Mesenteric fat pad (tissue), 1 donor: ENCODE measurements at regions not wholly inside any gene's neighbourhood (a gene's known extent, or its start where the extent isn't known, plus 50 kb on each side); places are given as distances from the start of the nearest gene placed in this dataset.

Source experiments
- DNase-seq: peaks from one replicate; pipeline ENCODE4 v3.0.0-alpha.2; 2020; ENCODE audit warnings: low spot score
- donor health status: DM: yes; HTN: yes; CAD: no.

DNA sequence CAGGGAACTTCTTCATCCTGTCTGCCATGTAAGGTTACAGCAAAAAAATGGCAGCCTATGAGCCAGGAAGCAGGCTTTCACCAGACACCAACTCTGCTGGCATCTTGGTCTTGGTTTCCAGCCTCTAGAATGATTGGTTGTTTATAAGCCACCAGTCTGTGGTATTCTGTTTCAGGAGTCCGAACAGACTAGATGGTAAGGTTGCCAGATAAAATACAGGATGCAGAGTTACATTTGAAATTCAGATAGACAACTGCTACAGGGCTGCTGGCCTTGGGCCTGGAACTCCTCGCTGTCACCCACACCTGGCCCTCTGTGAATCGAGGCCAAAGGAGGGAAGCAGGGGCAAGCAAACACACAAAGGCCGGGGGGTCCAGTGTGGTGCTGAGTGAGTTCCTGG is 478.8 kb upstream of the CCL2 start:
- DNase-seq = no peak

DNA sequence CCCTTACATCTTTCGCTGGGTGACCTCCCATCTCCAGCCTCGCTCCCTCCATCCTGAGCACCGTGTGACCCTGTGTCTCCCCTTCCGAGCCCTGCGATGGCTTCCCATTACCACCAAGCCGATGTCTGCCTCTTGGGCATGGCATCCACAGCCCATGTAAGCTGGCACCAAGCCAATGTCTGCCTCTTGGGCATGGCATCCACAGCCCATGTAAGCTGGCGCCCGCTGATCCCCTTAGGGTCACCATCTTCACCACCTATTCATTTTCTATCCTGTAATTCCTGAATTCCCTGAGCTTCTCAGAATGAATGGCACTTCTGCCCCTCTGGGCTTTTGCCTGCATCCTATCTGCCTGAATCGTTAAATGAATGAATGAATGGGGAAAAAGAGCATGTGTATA is 478.2 kb upstream of the CCL2 start:
- no peak for DNase-seq

DNA sequence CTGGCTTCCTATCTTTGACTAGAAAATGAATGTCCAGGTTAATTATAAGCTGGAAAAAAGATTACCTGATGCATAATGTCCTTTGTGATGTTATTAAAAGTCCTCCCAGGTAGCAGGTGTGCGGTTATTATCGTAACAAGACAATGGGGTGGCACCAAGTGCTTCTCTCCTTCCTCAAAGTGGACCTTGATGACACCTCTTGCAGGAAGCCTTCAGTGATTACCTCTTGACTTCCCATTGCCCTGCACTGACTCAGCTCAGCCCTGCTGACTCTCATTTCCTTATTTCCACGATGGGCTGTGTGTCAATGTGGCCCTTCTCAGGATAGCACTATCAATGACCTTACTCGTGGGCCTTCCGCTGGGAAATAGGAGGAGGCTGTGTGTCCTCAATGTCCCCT is 477.4 kb upstream of the CCL2 start:
- no peak for DNase-seq

DNA sequence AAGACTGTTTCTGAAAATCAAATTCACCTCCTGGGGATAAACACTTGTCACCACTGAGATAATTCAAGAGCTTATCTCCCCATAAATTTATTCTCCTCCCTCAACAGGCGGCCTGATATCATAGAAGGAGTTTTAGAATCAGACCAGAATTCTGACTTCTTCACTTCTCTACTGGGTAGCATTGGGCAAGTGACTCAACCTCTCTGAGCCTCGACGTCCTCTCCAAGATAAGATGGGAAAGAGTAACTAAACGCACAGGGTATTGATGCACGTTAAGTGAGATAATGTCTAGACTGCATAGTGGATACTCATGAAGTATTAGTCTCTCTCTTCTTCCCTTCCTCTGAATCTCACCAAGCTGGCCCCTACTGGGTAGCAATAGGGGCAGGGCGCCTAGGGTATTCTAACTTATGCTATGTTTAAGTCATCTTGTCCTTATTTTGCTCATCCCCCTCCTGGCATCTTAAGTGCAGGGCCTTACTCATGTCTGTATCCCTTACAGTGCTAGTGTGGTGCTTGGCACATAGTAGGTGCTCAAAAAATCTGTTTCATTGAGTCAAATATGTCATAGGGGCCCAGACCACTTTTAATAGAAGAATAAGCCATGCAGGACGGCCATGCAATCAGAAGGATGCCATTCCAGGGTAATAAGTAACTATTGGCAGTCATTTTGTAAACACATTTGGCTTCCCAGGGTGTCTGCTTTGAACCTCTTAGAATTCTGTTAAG is 476.4 kb upstream of the CCL2 start:
- no peak for DNase-seq

DNA sequence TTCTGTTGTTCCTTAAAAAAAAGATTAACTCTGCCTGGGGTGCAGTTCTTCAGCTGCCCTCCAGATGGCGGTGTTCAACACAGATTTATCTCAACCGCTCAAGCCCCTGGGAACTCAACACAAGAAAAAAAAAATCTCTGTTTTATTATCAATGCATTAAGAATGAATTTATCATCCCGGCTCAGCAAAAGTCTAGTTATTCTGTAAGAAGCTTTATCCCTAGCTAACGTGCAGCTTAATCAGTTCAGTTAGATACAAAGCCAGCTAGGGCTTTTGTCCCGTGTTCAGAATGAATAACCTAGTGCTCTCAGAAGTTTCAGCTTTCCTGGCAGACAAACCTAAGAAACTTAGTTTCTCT is 475.9 kb upstream of the CCL2 start:
- DNase-seq = no peak

DNA sequence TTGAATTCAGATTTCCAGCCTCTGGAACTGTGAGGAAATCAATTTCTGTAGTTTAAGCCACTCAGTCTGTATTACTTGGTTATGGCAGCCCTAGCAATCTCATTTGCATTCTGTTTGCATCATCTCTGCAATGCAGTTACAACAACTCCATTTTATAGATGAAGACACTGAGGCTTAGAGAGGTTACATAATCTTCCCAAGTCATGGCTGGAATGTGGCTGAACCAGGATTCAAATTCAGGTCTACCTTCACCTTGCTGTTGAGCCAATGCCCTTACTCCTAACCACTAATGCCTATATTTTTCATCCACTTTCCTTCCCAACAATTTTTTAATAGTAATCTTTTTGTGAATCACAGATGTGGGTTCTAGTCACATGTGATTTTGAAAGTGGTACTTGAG is 469.8 kb upstream of the CCL2 start:
- no peak for DNase-seq

DNA sequence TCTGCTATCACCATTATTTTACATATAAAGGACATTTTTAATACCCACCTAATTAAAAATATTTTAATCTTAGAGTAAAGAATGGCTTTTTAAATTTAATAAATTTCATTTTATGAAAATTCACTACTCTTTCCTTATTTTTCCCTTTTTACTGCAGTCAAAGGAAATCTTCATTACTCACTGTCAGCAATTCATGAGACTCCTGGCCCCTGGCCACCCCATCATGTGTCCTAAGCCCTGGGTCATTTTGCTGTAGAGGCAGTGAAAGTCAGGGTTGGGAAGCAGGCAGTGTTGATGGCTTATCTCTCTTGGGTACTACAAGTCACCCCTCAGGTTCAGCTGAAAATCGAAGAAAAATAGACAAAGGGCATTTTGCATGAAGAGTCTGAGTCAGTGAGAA is 468.6 kb upstream of the CCL2 start:
- no peak for DNase-seq

DNA sequence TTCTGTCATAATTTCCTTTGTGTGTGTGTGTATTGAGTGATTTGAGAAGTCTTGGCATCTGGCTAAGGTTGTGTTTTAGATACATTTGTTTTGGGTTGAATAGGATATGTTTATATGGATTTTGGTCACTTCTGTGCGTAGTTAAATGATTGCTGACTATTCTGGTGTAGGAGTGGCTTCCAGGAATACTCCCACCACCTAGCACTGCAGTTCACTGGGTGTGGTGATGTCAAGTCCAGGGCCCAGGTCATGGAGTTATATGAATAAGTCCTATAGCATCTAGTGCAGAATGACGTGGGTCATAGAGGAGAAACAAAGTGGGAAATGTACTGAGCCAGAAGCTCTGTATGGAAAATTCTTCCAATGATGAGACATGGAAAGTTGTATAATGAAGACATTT is 465.4 kb upstream of the CCL2 start:
- no peak for DNase-seq

DNA sequence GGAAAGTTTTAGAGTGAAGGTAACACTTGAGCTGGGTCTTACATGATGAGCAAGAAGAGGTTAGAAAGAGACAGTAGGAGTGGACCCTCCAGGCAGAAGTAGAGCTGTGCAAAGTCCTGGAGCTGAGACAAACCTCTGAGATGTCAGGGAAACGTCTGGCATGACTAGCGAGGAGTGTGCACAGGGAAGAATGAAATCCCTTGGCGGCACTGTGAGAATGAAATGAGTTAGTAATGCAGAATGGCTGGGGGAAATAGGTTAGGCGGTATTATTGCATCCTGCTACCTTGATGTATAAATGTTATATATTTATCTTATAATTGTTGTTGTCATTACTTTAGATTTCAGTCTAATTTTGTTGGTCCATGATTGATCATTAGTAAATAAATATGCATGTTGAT is 457.9 kb upstream of the CCL2 start:
- no peak for DNase-seq

DNA sequence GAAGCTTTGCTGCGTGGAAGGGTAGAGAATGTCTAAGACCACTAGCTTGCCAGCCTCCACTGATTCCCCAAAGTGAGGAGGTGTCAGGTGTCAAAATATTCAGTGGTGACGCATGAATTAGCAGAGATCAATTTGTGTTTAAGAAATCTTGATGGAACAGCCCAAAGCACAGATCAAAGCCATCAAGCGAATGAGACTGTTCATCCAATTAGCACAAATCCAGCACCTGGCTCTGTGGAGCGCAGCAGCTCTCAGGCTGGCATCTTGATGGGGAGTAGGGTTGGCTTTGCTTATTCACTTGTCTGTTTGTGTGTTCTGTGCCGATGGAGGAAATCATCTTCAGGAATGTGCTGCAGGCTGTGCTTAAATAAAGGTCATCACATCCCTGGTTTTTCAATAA is 456.8 kb upstream of the CCL2 start:
- no peak for DNase-seq

DNA sequence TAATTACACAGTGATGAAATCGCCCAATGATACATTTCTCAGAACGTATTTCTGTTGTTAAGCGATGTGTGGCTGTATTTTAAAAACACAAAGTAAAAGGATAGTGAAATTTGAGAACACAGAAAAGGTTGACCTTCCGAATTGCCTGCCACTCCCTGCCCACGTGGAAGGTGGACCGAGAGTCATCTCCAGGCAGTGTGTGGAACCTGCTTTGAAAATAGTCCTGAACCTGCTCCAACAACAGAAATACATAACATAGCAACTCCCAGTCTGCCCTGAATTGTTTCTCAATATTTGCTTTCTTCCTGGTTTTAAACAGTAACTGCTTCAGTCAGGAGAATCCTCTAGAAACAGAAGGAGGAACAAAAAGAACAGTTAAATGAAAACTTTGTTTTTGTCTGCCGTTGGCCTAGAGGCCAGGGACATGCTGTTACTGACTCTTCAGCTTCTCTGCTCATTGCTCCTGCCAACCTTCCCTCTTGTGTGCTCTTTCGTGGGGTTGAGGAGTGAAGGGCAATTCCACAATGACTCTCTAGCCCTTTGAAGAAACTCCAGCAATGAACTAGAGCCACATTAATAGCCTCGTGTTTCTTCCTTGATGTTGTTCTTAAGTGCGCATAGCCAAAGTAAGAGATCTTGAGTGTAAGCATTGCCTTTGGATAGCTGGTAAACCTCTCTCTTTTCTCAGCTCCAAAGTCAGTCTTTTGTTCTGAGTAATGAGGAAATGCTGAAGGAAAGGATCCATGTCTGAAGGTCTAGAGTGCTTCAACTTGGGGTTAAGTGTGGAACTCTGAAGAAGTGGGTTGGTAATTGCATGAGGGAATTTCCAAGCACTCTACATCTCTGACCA is 452.5 kb upstream of the CCL2 start:
- DNase-seq = no peak

DNA sequence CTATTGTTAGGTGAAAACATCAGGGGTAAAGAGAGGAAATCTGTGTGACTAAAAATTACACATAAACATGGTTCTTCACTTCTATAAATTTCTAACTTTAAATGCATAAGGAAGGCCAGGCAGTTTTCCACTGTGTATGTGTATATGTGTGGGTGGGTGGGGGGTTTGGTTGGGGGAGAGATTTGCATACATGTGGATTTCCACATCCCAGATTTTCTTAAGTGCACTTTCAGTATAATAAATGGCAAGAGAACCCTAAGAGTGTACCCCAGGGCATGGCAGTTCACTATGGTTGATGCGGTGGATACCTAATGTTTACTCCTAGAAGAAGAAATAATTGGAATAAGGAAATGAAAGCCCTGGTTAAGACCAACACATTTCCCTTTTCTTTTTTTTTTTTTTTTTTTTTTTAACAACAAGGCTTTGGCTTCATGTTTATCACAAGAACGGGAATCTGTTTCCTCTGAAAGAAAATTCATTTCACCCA is 451.8 kb upstream of the CCL2 start:
- no peak for DNase-seq

DNA sequence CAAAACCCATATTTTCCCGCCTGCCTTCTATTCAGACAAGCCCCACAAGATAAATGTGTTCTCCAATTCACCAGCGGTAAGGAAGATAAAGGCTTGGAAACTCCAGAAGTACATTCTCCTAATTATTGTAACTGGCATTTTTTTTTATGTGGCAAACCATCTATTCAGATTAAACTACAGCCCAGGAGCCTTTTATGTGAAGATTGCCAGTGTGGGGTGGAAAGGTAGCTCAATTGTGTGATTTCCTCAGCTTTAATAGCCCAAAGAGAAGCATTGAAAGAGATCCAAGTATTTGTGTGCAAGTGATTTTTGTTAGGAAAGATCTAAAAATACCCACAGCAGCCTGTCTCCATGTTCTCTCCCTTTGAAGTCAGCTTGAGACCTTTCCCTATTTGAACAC is 451.4 kb upstream of the CCL2 start:
- no peak for DNase-seq

DNA sequence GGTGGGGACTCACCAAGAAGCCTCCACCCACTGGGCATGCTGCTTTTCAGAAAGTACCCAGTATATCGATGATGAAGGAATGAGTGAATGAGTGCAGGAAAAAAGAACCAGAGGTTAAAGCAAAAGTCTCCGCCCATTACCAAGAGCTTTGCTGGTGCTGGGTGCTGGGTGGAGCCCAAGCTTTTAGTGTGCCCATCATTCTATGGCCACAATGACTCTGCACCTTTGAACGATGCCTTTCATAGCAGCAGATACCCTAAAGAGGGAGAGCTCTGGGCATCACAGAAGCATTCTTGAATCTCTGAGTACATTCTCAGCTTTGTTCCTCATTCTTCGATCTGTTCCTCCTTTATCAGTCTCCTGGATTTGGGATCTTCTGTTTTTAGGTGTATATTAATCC is 450.7 kb upstream of the CCL2 start:
- DNase-seq = no peak

DNA sequence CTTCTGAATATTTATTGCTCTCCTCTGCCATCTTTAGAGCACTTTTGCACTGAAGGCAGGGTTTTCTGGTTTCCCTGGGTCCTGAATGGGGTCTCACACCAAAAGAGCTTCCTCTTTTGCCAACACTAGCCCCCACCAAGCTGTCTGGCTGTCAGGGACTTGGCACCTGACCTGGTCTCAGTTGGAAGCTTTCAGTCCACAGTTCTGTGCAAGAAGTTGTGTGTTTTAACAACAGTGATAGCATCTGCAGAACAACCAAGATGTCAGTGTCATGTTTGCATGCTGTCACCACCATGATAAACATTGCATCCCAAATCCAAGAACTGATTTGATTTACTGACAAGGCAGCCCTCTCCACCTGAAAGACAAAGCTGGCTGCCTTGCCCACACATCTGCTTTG is 448.5 kb upstream of the CCL2 start:
- no peak for DNase-seq

DNA sequence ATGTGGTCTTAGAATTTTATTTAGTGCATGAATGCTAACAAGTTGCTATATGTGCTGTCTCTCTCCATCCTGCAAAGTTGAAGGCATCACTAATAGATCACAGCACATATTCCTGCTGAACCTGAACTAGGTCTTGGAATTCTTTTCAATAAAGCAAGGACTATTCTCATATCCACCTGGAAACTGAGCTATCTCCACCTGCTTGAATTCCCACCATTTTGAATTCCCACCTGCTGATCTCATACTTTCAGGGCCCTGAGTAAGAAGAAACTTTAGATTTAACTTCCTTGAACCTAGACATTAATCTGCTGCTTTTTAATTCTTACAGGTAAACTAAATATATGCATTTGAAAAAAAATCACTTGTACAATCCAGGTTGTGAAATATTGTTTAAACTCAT is 445.3 kb upstream of the CCL2 start:
- no peak for DNase-seq

DNA sequence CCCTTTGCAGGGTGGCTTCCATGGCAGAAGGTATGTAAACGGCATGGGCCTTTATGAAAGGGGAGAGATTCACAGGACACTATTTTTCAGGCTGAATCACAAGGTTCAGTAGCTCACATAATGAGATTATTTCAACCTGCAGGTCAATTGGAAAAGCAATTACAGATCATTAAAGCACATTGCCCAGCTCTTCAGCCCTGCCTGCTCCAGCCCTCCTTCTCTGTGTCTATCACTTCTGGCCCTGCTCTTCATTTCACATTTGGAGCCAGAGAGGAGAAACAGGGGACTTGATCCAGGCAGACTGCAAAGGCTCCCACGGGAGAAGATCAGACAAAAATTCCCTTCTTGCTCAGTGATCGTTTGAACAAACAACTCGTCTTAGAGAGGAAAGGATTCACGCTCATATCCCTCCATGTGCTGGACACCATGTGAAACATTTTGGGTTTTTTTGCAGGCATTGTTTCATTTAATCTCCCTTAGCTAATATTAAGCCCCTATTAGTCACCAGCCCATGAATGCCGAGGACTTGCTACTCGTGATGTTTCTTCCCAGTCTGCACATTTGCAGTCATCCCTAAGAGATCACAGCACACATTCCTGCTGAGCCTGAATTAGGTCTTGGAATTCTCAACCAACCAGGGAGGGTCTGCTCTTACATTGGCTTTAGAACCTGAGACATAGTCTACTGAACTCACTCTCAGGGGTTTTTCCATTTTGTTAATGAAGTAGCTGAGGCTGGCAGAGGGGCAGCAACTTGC is 443.9 kb upstream of the CCL2 start:
- DNase-seq = no peak

DNA sequence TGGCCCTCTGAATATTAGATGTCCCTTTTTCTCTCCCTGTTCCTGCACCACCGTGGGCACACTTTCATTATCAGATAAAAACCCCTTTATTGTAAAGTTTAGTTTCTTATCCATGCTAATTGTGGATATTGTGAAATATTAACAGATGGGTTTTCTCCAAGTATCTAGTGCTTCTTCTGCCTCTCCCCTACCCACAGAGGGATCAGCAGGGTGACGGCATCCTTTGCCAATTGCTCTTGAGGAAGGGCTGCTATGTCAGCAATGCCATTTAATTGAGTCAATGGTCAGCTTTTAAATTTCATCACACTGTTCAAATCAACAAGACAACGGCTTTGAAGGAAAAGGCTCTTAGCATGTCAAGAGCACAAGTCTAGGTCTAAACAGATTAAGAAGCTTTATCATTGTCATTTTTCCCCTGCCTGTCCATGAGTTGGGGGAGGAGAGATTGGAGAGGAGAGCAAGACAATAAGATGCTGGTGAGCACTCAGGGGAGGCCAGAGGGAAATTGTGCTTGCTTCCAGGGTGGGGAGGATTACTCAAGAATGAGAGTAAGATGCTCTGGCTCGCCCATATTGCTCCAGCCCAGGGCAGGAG is 443.0 kb upstream of the CCL2 start:
- DNase-seq = no peak

DNA sequence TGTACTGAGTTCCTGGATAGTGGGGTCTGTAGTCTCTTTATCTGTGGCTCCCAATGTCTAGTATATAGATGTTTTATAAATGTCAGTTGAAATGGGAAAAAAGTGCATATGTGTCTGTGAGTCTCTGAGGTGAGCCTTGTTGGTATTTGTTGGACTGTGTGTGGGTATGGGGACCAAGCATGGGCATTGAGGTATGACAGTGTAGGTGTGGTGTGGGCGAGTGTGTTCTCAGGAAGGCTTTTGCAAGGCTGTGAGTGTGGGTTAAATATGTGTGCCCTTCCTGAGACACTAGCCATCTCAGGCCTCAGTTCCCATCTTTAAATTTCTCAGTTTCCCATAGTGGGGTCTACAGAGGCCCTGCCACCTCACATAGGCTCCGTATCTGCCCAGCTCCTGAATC is 440.2 kb upstream of the CCL2 start:
- no peak for DNase-seq

DNA sequence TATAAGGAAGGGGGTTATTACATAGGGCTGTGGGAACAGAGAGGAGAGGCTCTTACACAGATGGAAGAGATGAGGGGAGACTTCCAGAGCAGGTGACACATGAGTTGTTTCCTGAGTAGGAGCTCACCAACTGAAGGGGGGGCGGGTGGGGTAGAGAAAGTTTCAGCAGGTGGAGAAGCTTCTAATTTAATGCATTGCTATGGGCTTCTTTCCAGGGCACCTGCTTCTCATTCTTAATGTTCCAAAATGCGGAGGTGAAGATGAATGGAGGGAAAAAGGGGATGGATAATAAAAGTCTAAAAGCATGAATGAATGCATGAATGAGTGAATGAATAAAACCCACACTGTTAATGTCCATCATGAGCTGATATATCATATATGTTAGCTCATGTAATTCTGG is 439.0 kb upstream of the CCL2 start:
- DNase-seq = no peak

DNA sequence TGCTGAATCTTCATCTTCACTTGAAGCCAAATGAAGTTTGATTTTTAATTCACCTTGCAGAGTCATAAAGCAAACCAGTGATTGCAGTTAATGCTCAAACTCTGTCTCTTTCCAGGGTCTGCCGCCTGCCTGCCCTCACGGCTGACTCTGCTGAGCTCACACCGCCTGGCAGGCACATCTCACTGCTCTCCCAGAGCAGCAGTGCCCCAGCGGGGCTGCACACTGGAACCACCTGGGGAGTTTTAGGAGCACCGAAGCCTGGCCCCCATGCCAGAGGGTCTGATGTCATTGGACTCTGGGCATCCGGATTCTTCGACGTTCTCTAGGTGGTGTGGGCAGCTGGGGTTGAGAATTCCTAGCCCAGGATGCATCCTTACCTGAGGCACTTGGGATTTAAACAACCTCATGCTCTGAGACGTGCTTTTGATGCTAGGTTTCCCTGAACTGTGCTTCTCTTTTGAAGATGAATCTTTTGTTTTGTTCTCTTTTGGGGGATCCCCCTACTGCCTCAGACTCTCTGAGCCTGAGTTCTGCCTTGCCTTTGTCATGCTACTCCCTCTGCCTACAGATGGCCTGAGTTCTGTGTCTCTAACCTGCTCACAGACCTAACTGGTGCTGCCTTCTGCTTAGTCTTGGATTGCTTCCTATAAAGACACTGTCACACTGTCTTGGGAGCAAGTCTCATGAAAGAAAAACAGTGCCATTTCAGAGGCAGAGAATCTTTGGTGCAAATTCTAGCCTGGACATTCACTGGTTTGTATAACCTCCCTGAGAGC is 438.1 kb upstream of the CCL2 start:
- no peak for DNase-seq
